Gastrocnemius medialis (tissue), 4 donors: ENCODE measurements at regions not wholly inside any gene's neighbourhood (a gene's known extent, or its start where the extent isn't known, plus 50 kb on each side); places are given as distances from the start of the nearest gene placed in this dataset.

Experiments
- ATAC-seq, 2 donors: fragments of 150-250 bp; one replicate each; pipeline ENCODE4 v1.9.1; 2016
- DNase-seq, 2 donors: peaks; one replicate each; pipeline ENCODE4 v3.0.0-alpha.2; 2019
- H3K27ac ChIP-seq, 4 donors: fragments of 200-600 bp; sonication (generic); 1 replicate in 1 of 4; 2 replicates in 3 of 4; pipeline ENCODE4 v1.5.1; 2016 to 2018; ENCODE audit warnings: mild to moderate bottlenecking in 2 of 4, moderate library complexity in 1 of 4
- H3K27me3 ChIP-seq, 3 donors: fragments of 200-600 bp; sonication (generic) in 2 of 3; 1 replicate in 1 of 3; 2 replicates in 2 of 3; pipeline versions ENCODE4 v1.5.1 to v1.6.0; 2016 to 2019; ENCODE audit warnings: mild to moderate bottlenecking in 1 of 3, moderate library complexity in 1 of 3
- H3K36me3 ChIP-seq, 2 donors: fragments of 200-600 bp; sonication (generic) in 1 of 2; one replicate each; pipeline ENCODE4 v1.5.1; 2017 to 2018
- H3K4me1 ChIP-seq, 2 donors: fragments of 200-600 bp; sonication (generic) in 1 of 2; one replicate each; pipeline ENCODE4 v1.5.1; 2016 to 2017; ENCODE audit warnings: mild to moderate bottlenecking in 2 of 2
- H3K4me3 ChIP-seq, 4 donors: fragments of 200-600 bp; sonication (generic) in 3 of 4; 1 replicate in 1 of 4; 2 replicates in 3 of 4; pipeline ENCODE4 v1.5.1; 2016 to 2019; ENCODE audit warnings: mild to moderate bottlenecking in 2 of 4
- H3K9me3 ChIP-seq, 3 donors: fragments of 200-600 bp; sonication (generic) in 2 of 3; 1 replicate in 1 of 3; 2 replicates in 2 of 3; pipeline ENCODE4 v1.5.1; 2016 to 2019
- POLR2A ChIP-seq, 2 donors: fragments of 450-650 bp; IDR thresholded peaks; one replicate each; pipeline ENCODE4 v1.6.1; 2017; ENCODE audit warnings: antibody characterized with exemption in 2 of 2, mild to moderate bottlenecking in 2 of 2, moderate library complexity in 2 of 2
- in situ Hi-C, 4 donors: fragments of 200-750 bp; cut with MboI; loops; one replicate each; pipeline versions ENCODE4 v1.15.0 to v1.8.0; 2017; ENCODE audit warnings: low sequenced_read_pairs in 4 of 4
- intact Hi-C: fragments of 100-400 bp; cut with DNase I; formaldehyde crosslinking; loops from one replicate; pipeline ENCODE4 v1.15.1; 2023; ENCODE audit warnings: low total_unique reads
- TF ChIP-seq, protein P1 (sequence below), 5 experiments: fragments of 450-650 bp in 3 of 5; fragments of 200-600 bp in 2 of 5; sonication (generic) in 2 of 5; IDR thresholded peaks in 4 of 5; conservative IDR thresholded peaks in 1 of 5; 1 replicate in 4 of 5; 2 replicates in 1 of 5; pipeline ENCODE4 v1.5.1; 2016 to 2019; ENCODE audit warnings: antibody characterized with exemption in 5 of 5, mild to moderate bottlenecking in 3 of 5, moderate library complexity in 3 of 5

DNA sequence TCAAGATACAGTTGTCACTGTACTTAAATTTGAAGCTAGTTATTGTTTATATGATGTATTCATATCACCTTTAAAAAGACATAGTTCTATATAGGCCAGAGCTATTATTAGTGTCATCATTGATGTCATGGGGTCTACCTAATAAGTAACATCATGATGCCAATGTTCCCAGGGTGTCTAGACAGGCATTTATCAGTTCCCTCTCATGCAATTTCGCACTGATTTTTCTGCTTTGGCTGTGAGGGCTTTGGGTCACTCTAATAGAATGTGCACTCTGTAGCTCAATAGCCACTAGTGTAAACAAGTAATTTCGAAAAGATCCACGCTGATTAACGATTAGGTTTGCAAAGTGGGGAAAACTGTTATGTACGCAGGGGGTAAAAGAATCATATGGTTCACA, 1651.3 kb downstream of the SLITRK5 start:
- in situ Hi-C loops (no loop called here), intact Hi-C loops (no loop called here)
- no peak overlapping the region for H3K27ac ChIP-seq
- DNase-seq (no peak), ATAC-seq (no peak)
- no peaks in the 10 kb centered on the region for H3K4me1 ChIP-seq
- no peak overlapping the region for H3K4me3 ChIP-seq
- no peaks in the 10 kb centered on the region for H3K27me3 ChIP-seq
- no peaks in the 10 kb centered on the region for H3K36me3 ChIP-seq
- no peaks in the 10 kb centered on the region for H3K9me3 ChIP-seq
- TF ChIP-seq, protein P1, sequence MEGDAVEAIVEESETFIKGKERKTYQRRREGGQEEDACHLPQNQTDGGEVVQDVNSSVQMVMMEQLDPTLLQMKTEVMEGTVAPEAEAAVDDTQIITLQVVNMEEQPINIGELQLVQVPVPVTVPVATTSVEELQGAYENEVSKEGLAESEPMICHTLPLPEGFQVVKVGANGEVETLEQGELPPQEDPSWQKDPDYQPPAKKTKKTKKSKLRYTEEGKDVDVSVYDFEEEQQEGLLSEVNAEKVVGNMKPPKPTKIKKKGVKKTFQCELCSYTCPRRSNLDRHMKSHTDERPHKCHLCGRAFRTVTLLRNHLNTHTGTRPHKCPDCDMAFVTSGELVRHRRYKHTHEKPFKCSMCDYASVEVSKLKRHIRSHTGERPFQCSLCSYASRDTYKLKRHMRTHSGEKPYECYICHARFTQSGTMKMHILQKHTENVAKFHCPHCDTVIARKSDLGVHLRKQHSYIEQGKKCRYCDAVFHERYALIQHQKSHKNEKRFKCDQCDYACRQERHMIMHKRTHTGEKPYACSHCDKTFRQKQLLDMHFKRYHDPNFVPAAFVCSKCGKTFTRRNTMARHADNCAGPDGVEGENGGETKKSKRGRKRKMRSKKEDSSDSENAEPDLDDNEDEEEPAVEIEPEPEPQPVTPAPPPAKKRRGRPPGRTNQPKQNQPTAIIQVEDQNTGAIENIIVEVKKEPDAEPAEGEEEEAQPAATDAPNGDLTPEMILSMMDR (IDR thresholded peaks at IDR 0.05 in 4 of 5, conservative IDR thresholded peaks at IDR 0.05 in 1 of 5) = no peak
- no peak for TF ChIP-seq POLR2A (IDR thresholded peaks at IDR 0.05)

DNA sequence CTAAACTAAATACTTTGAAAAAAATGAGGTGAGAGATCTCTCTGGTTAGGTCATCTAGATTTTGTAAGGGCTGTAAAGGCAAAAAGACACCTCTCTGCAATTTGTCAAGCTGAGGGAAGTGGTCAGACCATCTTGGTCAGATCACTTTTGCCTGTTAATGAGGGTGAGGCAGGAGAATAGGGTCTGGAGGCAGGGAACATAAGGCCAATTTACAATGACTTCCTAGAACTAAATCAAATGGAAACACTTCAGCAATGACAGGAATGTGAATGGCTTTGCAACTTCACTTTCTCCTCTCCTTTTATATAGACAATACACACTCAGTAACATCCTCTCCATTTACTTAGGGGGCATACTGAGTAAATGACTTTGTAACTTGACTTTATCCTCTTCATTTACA, 1653.4 kb downstream of the SLITRK5 start:
- Histone ChIP-seq H3K36me3 (no peaks in the 10 kb centered on the region), H3K27ac (no peak overlapping the region), H3K4me3 (no peak overlapping the region), H3K27me3 (no peaks in the 10 kb centered on the region), H3K4me1 (no peaks in the 10 kb centered on the region), H3K9me3 (no peaks in the 10 kb centered on the region)
- DNase-seq = no peak
- ATAC-seq = no peak
- TF ChIP-seq POLR2A (IDR thresholded peaks at IDR 0.05) = no peak
- TF ChIP-seq, protein P1 (IDR thresholded peaks at IDR 0.05 in 4 of 5, conservative IDR thresholded peaks at IDR 0.05 in 1 of 5) = no peak
- in situ Hi-C loops (no loop called here), intact Hi-C loops (no loop called here)

DNA sequence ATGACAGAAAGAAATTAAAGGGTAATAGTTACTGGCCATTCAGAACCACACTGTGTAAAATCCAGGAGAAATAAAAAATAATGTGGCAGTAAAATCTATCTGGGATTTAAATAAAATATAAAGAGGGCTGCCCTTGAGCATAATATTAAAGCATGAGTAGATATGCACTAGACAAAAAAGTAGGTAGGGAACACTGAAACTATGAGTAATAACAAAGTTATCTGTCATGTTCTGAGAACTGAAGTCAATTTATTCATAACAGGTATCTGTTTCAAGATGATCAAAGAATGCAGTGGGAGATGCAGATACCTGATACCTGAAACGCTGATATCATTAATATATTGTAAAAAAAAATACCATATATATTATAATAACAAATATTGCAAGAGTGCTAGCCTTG, 1672.0 kb downstream of the SLITRK5 start:
- intact Hi-C loops = no loop called here
- DNase-seq = no peak
- no peak overlapping the region for H3K27ac ChIP-seq

DNA sequence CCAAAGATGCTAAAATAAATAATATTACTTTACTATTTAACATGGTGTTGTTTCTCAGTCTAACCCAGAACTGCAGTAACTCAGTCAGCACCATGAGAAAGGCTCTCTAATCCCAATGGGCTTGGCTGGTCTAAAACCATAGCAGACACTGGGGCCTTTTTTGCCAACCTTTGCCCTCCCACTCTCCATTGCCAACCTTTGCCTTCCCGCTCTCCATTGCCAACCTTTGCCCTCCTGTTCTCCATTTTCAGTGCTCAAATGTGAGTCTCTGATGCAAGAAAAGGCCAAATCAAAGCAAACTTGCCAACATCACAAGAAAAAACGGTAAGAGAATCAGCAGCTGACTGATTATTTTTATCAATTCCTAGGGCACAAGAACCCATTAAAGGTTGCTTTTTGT, 1681.2 kb downstream of the SLITRK5 start:
- in situ Hi-C loops (no loop called here), intact Hi-C loops (no loop called here)
- Histone ChIP-seq H3K9me3 (no peaks in the 10 kb centered on the region), H3K36me3 (no peaks in the 10 kb centered on the region), H3K27me3 (no peaks in the 10 kb centered on the region), H3K4me1 (no peaks in the 10 kb centered on the region), H3K4me3 (no peak overlapping the region), H3K27ac (no peak overlapping the region)
- DNase-seq (no peak), ATAC-seq (no peak)
- TF ChIP-seq, protein P1 (IDR thresholded peaks at IDR 0.05 in 4 of 5, conservative IDR thresholded peaks at IDR 0.05 in 1 of 5) = no peak
- no peak for TF ChIP-seq POLR2A (IDR thresholded peaks at IDR 0.05)

More for the DNA sequence above, 1672.0 kb downstream of the SLITRK5 start:
- no peak for ATAC-seq
- Histone ChIP-seq H3K4me3 (no peak overlapping the region), H3K9me3 (no peaks in the 10 kb centered on the region), H3K27me3 (no peaks in the 10 kb centered on the region), H3K36me3 (no peaks in the 10 kb centered on the region), H3K4me1 (no peaks in the 10 kb centered on the region)
- TF ChIP-seq, protein P1 (IDR thresholded peaks at IDR 0.05 in 4 of 5, conservative IDR thresholded peaks at IDR 0.05 in 1 of 5) = no peak
- TF ChIP-seq POLR2A (IDR thresholded peaks at IDR 0.05) = no peak
- in situ Hi-C loops = no loop called here

DNA sequence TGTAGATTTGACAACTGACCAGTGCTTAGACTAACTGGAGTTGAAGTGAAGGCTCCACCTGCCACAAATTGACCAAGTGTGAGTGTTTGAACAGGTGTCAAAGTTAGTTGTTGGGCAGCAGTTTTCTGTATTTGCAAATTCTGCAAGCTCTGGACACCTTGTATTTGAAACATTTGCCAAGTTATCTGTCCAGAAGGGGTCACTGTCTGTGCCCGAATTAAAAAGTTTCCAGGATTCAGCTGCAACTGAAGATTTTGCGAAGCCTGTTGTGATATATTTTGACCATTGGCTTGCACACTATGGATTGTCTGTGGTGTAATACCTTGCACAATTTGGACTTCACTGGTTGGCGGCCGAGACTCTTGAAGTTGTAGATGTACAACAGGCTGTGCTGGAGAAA, 1690.7 kb downstream of the SLITRK5 start:
- no peaks in the 10 kb centered on the region for H3K4me1 ChIP-seq
- H3K4me3 ChIP-seq = no peak overlapping the region
- no peaks in the 10 kb centered on the region for H3K9me3 ChIP-seq
- H3K27me3 ChIP-seq = no peaks in the 10 kb centered on the region
- TF ChIP-seq POLR2A (IDR thresholded peaks at IDR 0.05) = no peak
- TF ChIP-seq, protein P1 (IDR thresholded peaks at IDR 0.05 in 4 of 5, conservative IDR thresholded peaks at IDR 0.05 in 1 of 5) = no peak
- no peak overlapping the region for H3K27ac ChIP-seq
- in situ Hi-C loops (no loop called here), intact Hi-C loops (no loop called here)
- no peak for DNase-seq
- H3K36me3 ChIP-seq = no peaks in the 10 kb centered on the region
- no peak for ATAC-seq
